ENCODE measurements at regions not wholly inside any gene's neighbourhood (a gene's known extent, or its start where the extent isn't known, plus 50 kb on each side); places are given as distances from the start of the nearest gene placed in this dataset.
A peak's percentile ranks its signal among the peaks of the same experiment; 100 is the strongest.

DNA sequence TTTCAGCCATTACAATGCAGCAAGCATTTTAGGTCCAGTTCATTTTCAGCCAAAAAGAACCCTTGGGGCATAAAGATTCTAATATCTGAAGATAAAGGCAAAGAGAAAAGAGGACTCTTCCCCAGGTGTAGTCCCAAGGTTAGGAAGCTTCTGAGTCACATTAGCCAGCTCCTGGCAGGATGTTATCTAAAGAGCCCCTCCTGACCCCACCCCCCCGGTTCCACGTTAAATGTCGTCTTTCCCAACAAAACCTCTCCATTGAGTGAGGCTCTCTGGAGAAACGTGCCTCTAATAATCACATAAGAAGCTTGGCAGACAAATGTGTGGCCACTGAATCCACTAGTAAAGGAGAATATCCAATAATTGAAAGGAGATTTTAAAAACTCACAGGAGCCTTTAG is 267.7 kb downstream of the GALC start:
- TF ChIP-seq, protein P1, sequence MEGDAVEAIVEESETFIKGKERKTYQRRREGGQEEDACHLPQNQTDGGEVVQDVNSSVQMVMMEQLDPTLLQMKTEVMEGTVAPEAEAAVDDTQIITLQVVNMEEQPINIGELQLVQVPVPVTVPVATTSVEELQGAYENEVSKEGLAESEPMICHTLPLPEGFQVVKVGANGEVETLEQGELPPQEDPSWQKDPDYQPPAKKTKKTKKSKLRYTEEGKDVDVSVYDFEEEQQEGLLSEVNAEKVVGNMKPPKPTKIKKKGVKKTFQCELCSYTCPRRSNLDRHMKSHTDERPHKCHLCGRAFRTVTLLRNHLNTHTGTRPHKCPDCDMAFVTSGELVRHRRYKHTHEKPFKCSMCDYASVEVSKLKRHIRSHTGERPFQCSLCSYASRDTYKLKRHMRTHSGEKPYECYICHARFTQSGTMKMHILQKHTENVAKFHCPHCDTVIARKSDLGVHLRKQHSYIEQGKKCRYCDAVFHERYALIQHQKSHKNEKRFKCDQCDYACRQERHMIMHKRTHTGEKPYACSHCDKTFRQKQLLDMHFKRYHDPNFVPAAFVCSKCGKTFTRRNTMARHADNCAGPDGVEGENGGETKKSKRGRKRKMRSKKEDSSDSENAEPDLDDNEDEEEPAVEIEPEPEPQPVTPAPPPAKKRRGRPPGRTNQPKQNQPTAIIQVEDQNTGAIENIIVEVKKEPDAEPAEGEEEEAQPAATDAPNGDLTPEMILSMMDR (conservative IDR thresholded peaks at IDR 0.05; ENCODE audit: control insufficient read depth, insufficient read depth, low read depth, low read length), result no peak
- no peak for DNase-seq (ENCODE audit: low read depth)

DNA sequence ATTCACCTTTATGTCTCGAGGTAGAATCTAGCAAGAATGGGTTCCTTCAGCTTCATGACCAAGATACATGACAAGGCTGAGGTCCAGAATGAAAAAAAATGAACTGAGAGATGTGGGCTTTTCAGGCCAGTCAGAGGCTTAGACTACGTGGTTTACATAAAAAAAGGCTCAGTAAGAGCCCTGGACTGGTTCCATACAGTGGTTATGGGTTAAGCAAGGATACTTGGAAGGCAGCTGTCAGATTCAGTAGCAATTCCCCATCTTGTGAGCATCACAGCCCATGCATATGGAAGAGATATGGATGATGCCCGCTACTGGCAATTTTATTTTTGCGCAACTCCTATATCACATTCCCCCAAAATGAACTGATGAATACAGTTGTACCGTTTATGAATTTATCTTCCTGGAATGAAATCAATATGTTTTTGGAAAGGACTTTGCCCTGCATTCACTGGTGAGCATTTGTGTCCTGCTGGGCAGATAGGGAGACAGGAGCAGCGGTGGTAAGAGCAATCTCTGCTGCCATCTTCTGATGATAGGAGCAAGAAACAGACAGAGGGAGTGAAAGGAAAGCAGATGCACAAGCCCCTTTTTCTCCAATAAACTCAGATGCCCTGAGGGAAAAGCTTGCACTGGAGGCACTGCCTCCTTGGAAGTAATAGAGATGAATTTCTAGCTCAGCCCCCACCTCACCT is 280.4 kb downstream of the GALC start:
- peak; percentile 2 for DNase-seq (ENCODE audit: low read depth)
- TF ChIP-seq, protein P1 (conservative IDR thresholded peaks at IDR 0.05; ENCODE audit: control insufficient read depth, insufficient read depth, low read depth, low read length), result no peak

More for the DNA sequence above, 267.7 kb downstream of the GALC start:
- H3K4me3 ChIP-seq (ENCODE audit: control insufficient read depth, low read depth, low read length), result no peak overlapping the region

DNA sequence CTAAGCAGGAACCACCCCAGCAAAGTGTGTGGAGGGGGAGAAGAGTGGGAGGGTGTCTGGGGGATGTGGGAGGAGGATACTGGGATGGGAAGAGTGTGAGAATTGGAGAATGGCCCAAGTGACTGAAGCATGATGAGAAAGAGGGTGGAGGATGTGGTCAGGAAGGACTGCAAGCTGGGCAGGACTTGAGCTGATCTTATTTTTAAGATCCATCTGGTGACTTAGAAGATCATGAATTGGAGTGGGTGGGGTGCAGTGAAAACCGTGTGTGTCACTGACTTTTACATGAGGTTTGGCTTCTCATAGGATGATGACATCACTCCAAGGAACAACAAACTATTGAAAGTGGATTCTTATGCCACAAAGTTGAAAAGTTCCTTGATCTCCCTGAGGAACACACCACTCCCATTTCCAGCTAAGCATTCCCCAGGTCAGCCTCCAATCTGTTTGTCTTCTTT is 287.5 kb downstream of the GALC start:
- no peak overlapping the region for H3K4me3 ChIP-seq (ENCODE audit: control insufficient read depth, low read depth, low read length)
- TF ChIP-seq, protein P1 (conservative IDR thresholded peaks at IDR 0.05; ENCODE audit: control insufficient read depth, insufficient read depth, low read depth, low read length), result no peak
- peak; percentile 64 for DNase-seq (ENCODE audit: low read depth)

More for the DNA sequence above, 280.4 kb downstream of the GALC start:
- H3K4me3 ChIP-seq (ENCODE audit: control insufficient read depth, low read depth, low read length), result no peak overlapping the region

DNA sequence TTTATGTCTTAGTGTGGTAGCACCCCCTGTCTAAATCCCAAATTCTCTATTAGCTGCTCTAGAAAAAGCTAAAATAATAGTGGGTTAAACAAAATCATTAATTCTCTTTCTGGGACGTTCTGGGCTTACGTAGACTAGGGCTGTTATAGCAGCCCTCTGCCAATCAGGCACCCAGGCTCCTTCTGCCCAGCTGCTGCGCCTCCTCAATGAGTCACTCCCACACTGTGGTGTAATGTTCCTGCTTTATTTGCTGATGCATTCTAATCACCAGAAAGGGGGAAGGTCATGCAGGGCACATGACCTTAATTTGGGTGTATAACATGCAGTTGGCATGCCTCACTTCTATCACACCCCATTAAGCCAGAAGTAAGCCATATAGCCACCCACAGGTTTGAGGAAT is 294.5 kb downstream of the GALC start:
- TF ChIP-seq, protein P1 (conservative IDR thresholded peaks at IDR 0.05; ENCODE audit: control insufficient read depth, insufficient read depth, low read depth, low read length), result no peak
- DNase-seq (ENCODE audit: low read depth), result peak; percentile 14

DNA sequence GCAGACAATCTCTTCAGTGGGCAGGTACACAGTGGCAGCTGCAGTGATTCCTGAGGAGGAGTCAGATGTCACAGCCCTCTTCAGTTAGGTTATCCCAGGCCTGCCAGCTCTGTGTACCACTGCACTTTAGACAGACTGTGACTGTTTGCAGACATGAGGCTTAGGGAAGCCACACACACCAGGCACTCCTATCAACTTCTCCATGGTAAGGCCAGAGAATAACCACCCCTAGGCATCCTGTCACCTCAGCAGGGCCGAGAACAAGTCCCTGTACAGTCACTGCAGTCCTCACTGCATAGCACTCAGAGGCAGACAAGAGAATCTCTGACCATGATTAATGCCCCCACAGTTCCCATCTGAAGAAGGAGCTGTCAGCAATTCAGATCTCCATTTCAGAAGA is 296.5 kb downstream of the GALC start:
- no peak overlapping the region for H3K4me3 ChIP-seq (ENCODE audit: control insufficient read depth, low read depth, low read length)
- DNase-seq (ENCODE audit: low read depth), result no peak
- TF ChIP-seq, protein P1 (conservative IDR thresholded peaks at IDR 0.05; ENCODE audit: control insufficient read depth, insufficient read depth, low read depth, low read length), result no peak

More for the DNA sequence above, 294.5 kb downstream of the GALC start:
- H3K4me3 ChIP-seq (ENCODE audit: control insufficient read depth, low read depth, low read length), result no peak overlapping the region

DNA sequence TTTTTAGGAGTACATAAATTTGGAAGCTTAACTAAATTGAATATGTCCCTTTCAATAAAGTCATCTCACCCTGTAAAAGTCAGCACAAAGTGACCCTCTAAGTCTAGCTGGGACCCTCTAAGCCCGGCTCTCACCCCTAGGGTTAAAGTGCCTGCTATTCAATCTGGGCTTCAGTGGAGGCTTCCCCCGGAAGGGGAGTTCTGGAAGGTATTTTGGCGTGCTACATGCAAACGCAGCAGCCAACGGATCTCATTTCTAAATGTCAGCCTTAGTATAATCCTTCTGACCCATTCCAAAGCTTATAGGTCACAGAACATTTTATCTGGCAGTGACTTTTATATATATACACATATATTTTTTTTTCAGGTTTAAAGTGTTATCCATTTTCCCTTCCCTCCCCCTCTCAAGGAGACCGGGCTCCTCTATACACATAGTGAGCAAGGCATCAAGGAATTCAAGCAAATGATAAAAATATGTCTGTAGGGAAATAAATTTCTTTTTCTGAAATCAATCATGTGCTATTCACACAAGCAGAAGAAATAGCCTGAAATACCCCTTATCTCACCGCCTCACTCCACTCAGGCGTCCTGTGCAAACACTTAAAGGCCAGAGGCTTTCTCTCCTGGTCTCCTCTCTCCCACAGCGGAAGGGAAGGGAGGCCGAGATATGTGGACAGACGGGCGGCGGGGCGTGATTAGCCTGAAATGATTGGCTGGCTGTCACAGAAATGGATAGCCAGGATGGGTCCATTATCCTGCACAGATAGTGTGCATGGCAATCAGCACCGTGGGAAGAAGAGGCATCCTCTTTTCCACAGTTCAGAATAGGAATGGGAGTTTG is 301.7 kb downstream of the GALC start:
- H3K4me3 ChIP-seq (ENCODE audit: control insufficient read depth, low read depth, low read length), result no peak overlapping the region
- TF ChIP-seq, protein P1 (conservative IDR thresholded peaks at IDR 0.05; ENCODE audit: control insufficient read depth, insufficient read depth, low read depth, low read length), result no peak
- DNase-seq (ENCODE audit: low read depth), result no peak
